A549 (cell line): ENCODE measurements at regions not wholly inside any gene's neighbourhood (a gene's known extent, or its start where the extent isn't known, plus 50 kb on each side); places are given as distances from the start of the nearest gene placed in this dataset.

ENCODE experiments used
- ATAC-seq, 2 experiments: fragments of 200-7000 bp in 1 of 2; fragments of >200 bp in 1 of 2; cut with Nextera tagmentation in 1 of 2; cut with Tn5 transposase in 1 of 2; 3 replicates each; pipeline versions ENCODE4 v1.8.0 to v1.9.1; 2018 to 2020; ENCODE audit warnings: mild to moderate bottlenecking in 1 of 2, moderate library complexity in 1 of 2
- CTCF ChIA-PET: fragments of 300-600 bp; sonication (Branson Sonifier 250); formaldehyde crosslinking; extraction: SDS; loops from one replicate; lab custom pipeline; 2021; ENCODE audit warnings: antibody characterized with exemption, inconsistent platforms; lab: Yijun Ruan, JAX
- POLR2A ChIA-PET: fragments of 350-600 bp; formaldehyde crosslinking; extraction: SDS; loops from one replicate; lab custom pipeline; 2021; ENCODE audit warnings: antibody characterized with exemption, inconsistent platforms; lab: Yijun Ruan, JAX
- DNase-seq, 2 experiments: peaks; one replicate each; pipeline versions ENCODE4 v3.0.0 to v3.0.0-alpha.2; 2011 to 2016; ENCODE audit warnings: low read depth in 1 of 2, low spot score in 1 of 2
- FAIRE-seq: peaks from 2 replicates; lab custom pipeline; 2011; peaks lifted over from hg19 to GRCh38; lab: Jason Lieb, UNC
- H3K27ac ChIP-seq, 2 experiments: fragments of >200 bp; sonication (Bioruptor Twin); formaldehyde crosslinking; 3 replicates each; pipeline ENCODE4 v1.5.1; 2016 to 2017
- H3K4me1 ChIP-seq: fragments of >200 bp; sonication (Bioruptor Twin); formaldehyde crosslinking; 3 replicates; pipeline ENCODE4 v1.6.1; 2016
- H3K4me2 ChIP-seq: fragments of >200 bp; sonication (Bioruptor Twin); formaldehyde crosslinking; 3 replicates; pipeline ENCODE4 v1.6.1; 2016
- H3K4me3 ChIP-seq: fragments of >200 bp; sonication (Bioruptor Twin); formaldehyde crosslinking; 3 replicates; pipeline ENCODE4 v1.5.1; 2016
- H3K9me3 ChIP-seq: fragments of >200 bp; sonication (Bioruptor Twin); formaldehyde crosslinking; 3 replicates; pipeline ENCODE4 v1.6.1; 2016
- BCL3 ChIP-seq: fragments of >200 bp; sonication (Bioruptor Twin); formaldehyde crosslinking; IDR thresholded peaks from 3 replicates; pipeline ENCODE4 v1.6.1; 2016
- BHLHE40 ChIP-seq: IDR thresholded peaks from 2 replicates; pipeline ENCODE4 v1.6.1; 2012; ENCODE audit warnings: low read depth, low read length, inconsistent platforms
- CBX8 ChIP-seq: fragments of 200-600 bp; sonication (generic); IDR thresholded peaks from 2 replicates; pipeline ENCODE4 v1.6.1; 2016
- CHD2 ChIP-seq: fragments of 150-350 bp; IDR thresholded peaks from 2 replicates; pipeline ENCODE4 v1.6.1; 2014; ENCODE audit warnings: low read length; ENCODE audit not compliant: partially characterized antibody
- CHD4 ChIP-seq: fragments of 200-600 bp; sonication (generic); IDR thresholded peaks from 2 replicates; pipeline ENCODE4 v1.6.1; 2016; ENCODE audit warnings: antibody characterized with exemption, mild to moderate bottlenecking, borderline replicate concordance
- E2F6 ChIP-seq: IDR thresholded peaks from 2 replicates; pipeline ENCODE4 v1.6.1; 2012; ENCODE audit warnings: low read depth, borderline replicate concordance
- FOSL2 ChIP-seq, 2 experiments: fragments of 450-650 bp in 1 of 2; fragments of >200 bp in 1 of 2; sonication (Bioruptor Twin) in 1 of 2; formaldehyde crosslinking; IDR thresholded peaks; 2 replicates each; pipeline versions ENCODE4 v1.5.0 to v1.6.1; 2016 to 2020; ENCODE audit warnings: mild to moderate bottlenecking in 1 of 2, moderate library complexity in 1 of 2
- GATA3 ChIP-seq: IDR thresholded peaks from 2 replicates; pipeline ENCODE4 v1.6.1; 2012; ENCODE audit warnings: borderline replicate concordance
- HDAC2 ChIP-seq: fragments of 200-600 bp; sonication (generic); IDR thresholded peaks from 2 replicates; pipeline ENCODE4 v1.6.1; 2016
- HES2 ChIP-seq: fragments of >200 bp; sonication (Bioruptor Twin); formaldehyde crosslinking; IDR thresholded peaks from 2 replicates; pipeline ENCODE4 v1.6.1; 2016
- HEYL ChIP-seq: fragments of 250-450 bp; sonication (Bioruptor Pico); IDR thresholded peaks from 2 replicates; pipeline ENCODE4 v1.8.0; 2021; ENCODE audit warnings: mild to moderate bottlenecking, moderate library complexity
- HOXA7 ChIP-seq: fragments of 250-450 bp; sonication (Bioruptor Pico); IDR thresholded peaks from 2 replicates; pipeline ENCODE4 v1.5.0; 2020; ENCODE audit warnings: mild to moderate bottlenecking, moderate library complexity
- HOXB13 ChIP-seq: fragments of 250-450 bp; sonication (Bioruptor Pico); IDR thresholded peaks from 2 replicates; pipeline ENCODE4 v1.5.0; 2020; ENCODE audit warnings: low read depth, mild to moderate bottlenecking, moderate library complexity
- HOXB5 ChIP-seq: fragments of 250-450 bp; sonication (Bioruptor Pico); IDR thresholded peaks from 2 replicates; pipeline ENCODE4 v1.5.0; 2020; ENCODE audit warnings: mild to moderate bottlenecking, moderate library complexity
- KDM5A ChIP-seq: fragments of 200-600 bp; sonication (generic); IDR thresholded peaks from 2 replicates; pipeline ENCODE4 v1.6.1; 2016; ENCODE audit warnings: antibody characterized with exemption, mild to moderate bottlenecking
- MYC ChIP-seq: IDR thresholded peaks from 2 replicates; pipeline ENCODE4 v1.6.1; 2012; ENCODE audit warnings: mild to moderate bottlenecking, inconsistent platforms, low read length, improper control_type of control experiment, borderline replicate concordance
- NPAS2 ChIP-seq: fragments of 250-450 bp; sonication (Bioruptor Pico); IDR thresholded peaks from 2 replicates; pipeline ENCODE4 v1.8.0; 2022; ENCODE audit warnings: mild to moderate bottlenecking, moderate library complexity, borderline replicate concordance
- PHF8 ChIP-seq: fragments of 200-600 bp; sonication (generic); IDR thresholded peaks from 2 replicates; pipeline ENCODE4 v1.6.1; 2016; ENCODE audit warnings: low read depth, mild to moderate bottlenecking, antibody characterized with exemption, moderate library complexity, borderline replicate concordance
- RAD21 ChIP-seq, 2 experiments: fragments of >200 bp in 1 of 2; sonication (Bioruptor Twin) in 1 of 2; formaldehyde crosslinking in 1 of 2; IDR thresholded peaks in 1 of 2; conservative IDR thresholded peaks in 1 of 2; 2 replicates in 1 of 2; 3 replicates in 1 of 2; pipeline ENCODE4 v1.6.1; 2012 to 2018; ENCODE audit warnings: inconsistent platforms in 1 of 2
- RARB ChIP-seq: fragments of 250-450 bp; sonication (Bioruptor Pico); IDR thresholded peaks from 2 replicates; pipeline ENCODE4 v1.8.0; 2021; ENCODE audit warnings: mild to moderate bottlenecking, moderate library complexity
- RCOR1 ChIP-seq: fragments of 150-350 bp; IDR thresholded peaks from 2 replicates; pipeline ENCODE4 v1.6.1; 2014; ENCODE audit warnings: antibody characterized with exemption, low read length, low read depth
- RNF2 ChIP-seq: fragments of 200-600 bp; sonication (generic); IDR thresholded peaks from 2 replicates; pipeline ENCODE4 v1.6.1; 2016; ENCODE audit warnings: low read depth, mild to moderate bottlenecking, antibody characterized with exemption, moderate library complexity, borderline replicate concordance
- SMC3 ChIP-seq: fragments of >200 bp; sonication (Bioruptor Twin); formaldehyde crosslinking; IDR thresholded peaks from 3 replicates; pipeline ENCODE4 v1.6.1; 2018; ENCODE audit warnings: inconsistent platforms
- SREBF2 ChIP-seq: fragments of 450-650 bp; IDR thresholded peaks from 2 replicates; pipeline ENCODE4 v1.6.1; 2014; ENCODE audit warnings: mild to moderate bottlenecking, moderate library complexity
- ZC3H11A ChIP-seq: fragments of 450-650 bp; IDR thresholded peaks from 2 replicates; pipeline ENCODE4 v1.6.1; 2014; ENCODE audit warnings: antibody characterized with exemption, mild to moderate bottlenecking
- ZFP36 ChIP-seq: fragments of 450-650 bp; IDR thresholded peaks from 2 replicates; pipeline ENCODE4 v1.6.1; 2014; ENCODE audit warnings: borderline replicate concordance; ENCODE audit not compliant: partially characterized antibody
- ZNF302 ChIP-seq: fragments of 250-450 bp; sonication (Bioruptor Pico); IDR thresholded peaks from 2 replicates; pipeline ENCODE4 v1.9.0; 2021; ENCODE audit warnings: inconsistent platforms, mild to moderate bottlenecking, moderate library complexity
- ZSCAN20 ChIP-seq: fragments of 250-450 bp; sonication (Bioruptor Pico); IDR thresholded peaks from 2 replicates; pipeline ENCODE4 v1.8.0; 2022; ENCODE audit warnings: mild to moderate bottlenecking, moderate library complexity
- WGBS: methylation state at CpG from one replicate; pipeline ENCODE4 v1.1.6; 2017; ENCODE audit errors: missing lambda C conversion rate; 5-methylcytosine and 5-hydroxymethylcytosine counted together

- ATAC-seq (no peak), FAIRE-seq (no peak), DNase-seq (no peak)
- TF ChIP-seq ZSCAN20: no peak
- TF ChIP-seq BHLHE40: no peak
- no peak for TF ChIP-seq GATA3
- TF ChIP-seq KDM5A: no peak
- TF ChIP-seq SREBF2: no peak
- no peak for TF ChIP-seq CHD4
- no peak for TF ChIP-seq E2F6
- TF ChIP-seq FOSL2 (IDR thresholded peaks at IDR 0.05): no peak
- no peak for TF ChIP-seq FOSL2 (CRISPR knock-in tag; IDR thresholded peaks at IDR 0.05)
- WGBS: 22% methylated on average over 5 of the region's 5 CpGs
- no peaks in the 10 kb centered on the region for H3K9me3 ChIP-seq
- CTCF ChIA-PET: interaction anchor here (1.7 kb wide), 1 partner anchor 18 kb away, joined by 5 read pairs; no protein-coding TSS in a partner anchor
- H3K4me2 ChIP-seq: no peak overlapping the region
- H3K4me3 ChIP-seq: no peak overlapping the region
- no peak overlapping the region for H3K27ac ChIP-seq
- H3K4me1 ChIP-seq: no peaks in the 10 kb centered on the region
- POLR2A ChIA-PET: no interaction called here
Observed at GRCh38 chr20:47876311-47877088, 91.2 kb upstream of the SULF2 start.

- no peak for FAIRE-seq
- TF ChIP-seq SMC3: no peak
- TF ChIP-seq ZNF302 (CRISPR knock-in tag): no peak
- TF ChIP-seq HES2: no peak
- no peak for TF ChIP-seq BCL3
- TF ChIP-seq ZC3H11A: no peak
- TF ChIP-seq HDAC2: no peak
- no peak for TF ChIP-seq HOXB5 (CRISPR knock-in tag)
- no peak for TF ChIP-seq ZSCAN20
- TF ChIP-seq CHD2: no peak
- no peak for TF ChIP-seq BHLHE40
- TF ChIP-seq RARB (CRISPR knock-in tag): no peak
- no peak for TF ChIP-seq ZFP36
- TF ChIP-seq, all 56 proteins: peak for 0
Observed at GRCh38 chr20:47875297-47876025, 90.2 kb upstream of the SULF2 start.

GRCh38 chr20:47872341-47872740 lies 87.1 kb upstream of the SULF2 start:
- ATAC-seq (no peak), FAIRE-seq (no peak), DNase-seq (no peak)
- Histone ChIP-seq H3K27ac (no peak overlapping the region), H3K4me1 (no peaks in the 10 kb centered on the region), H3K9me3 (no peaks in the 10 kb centered on the region), H3K4me2 (no peak overlapping the region), H3K4me3 (no peak overlapping the region)
- ChIA-PET CTCF (no interaction called here), POLR2A (no interaction called here)
- TF ChIP-seq CHD2: no peak
- no peak for TF ChIP-seq E2F6
- no peak for TF ChIP-seq RCOR1
- TF ChIP-seq MYC: no peak
- TF ChIP-seq GATA3: no peak
- TF ChIP-seq NPAS2 (CRISPR knock-in tag): no peak
- no peak for TF ChIP-seq RAD21 (conservative IDR thresholded peaks at IDR 0.05 in 1 of 2, IDR thresholded peaks at IDR 0.05 in 1 of 2)
- no peak for TF ChIP-seq HEYL
- no peak for TF ChIP-seq HOXA7 (CRISPR knock-in tag)
- no peak for TF ChIP-seq HOXB5 (CRISPR knock-in tag)
- no peak for TF ChIP-seq CBX8
- no peak for TF ChIP-seq RNF2
- TF ChIP-seq PHF8: no peak
- TF ChIP-seq HOXB13 (CRISPR knock-in tag): no peak
- no peak for TF ChIP-seq RARB (CRISPR knock-in tag)
- WGBS: 50% methylated on average over 9 of the region's 9 CpGs

More at GRCh38 chr20:47875297-47876025, 90.2 kb upstream of the SULF2 start:
- DNase-seq: no peak
- ATAC-seq: no peak
- H3K4me2 ChIP-seq: no peak overlapping the region
- WGBS: 38% methylated on average over 11 of the region's 13 CpGs
- no peak overlapping the region for H3K27ac ChIP-seq
- ChIA-PET POLR2A (no interaction called here), CTCF (no interaction called here)
- H3K4me3 ChIP-seq: no peak overlapping the region
- no peaks in the 10 kb centered on the region for H3K4me1 ChIP-seq
- H3K9me3 ChIP-seq: no peaks in the 10 kb centered on the region
